ENCODE measurements at regions not wholly inside any gene's neighbourhood (a gene's known extent, or its start where the extent isn't known, plus 50 kb on each side); places are given as distances from the start of the nearest gene placed in this dataset.
"Not testable (repeated sequence)": the region's sequence is repeated elsewhere in the genome, so short reads cannot be mapped to it uniquely, and the experiment has no call there.

DNA sequence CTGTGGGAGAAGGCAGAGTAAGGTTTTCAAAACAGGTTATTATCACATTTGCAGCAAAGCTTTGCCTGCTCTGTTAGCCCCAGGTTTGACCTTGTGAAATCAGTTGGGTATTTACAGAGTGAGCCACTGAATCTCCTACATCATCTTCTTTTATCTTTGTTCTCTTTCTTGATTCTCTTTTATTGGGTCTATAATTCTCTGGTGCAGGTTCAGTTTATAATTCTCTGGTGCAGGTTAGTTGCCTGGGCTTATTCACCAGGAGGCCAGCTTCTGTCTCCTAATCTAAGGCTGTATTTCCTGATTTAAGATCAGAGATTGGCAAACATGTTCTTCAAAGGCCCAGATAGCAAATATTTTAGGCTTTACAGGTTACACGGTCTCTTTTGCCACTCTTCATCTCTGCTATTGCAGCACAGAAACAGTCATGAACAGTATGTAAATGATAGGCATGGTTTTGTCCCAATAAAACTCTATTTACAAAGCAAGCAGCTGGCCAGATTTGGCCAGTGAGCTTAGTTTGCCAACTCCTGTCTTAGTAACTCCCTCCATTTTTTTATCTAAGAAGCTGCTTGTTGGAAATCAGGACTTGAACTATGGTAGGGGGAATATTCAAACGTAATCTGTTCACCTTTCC is 205.0 kb upstream of the RIMS1 start:
- no peak overlapping the region for H3K4me3 ChIP-seq
- intact Hi-C loops (cut with DNase I): no loop called here
- no peaks in the 10 kb centered on the region for H3K27me3 ChIP-seq
- DNase-seq: no peak
- no peaks in the 10 kb centered on the region for H3K36me3 ChIP-seq (replicated peaks in 1 of 2)
- no peak overlapping the region for H3K27ac ChIP-seq
- no peaks in the 10 kb centered on the region for H3K9me3 ChIP-seq (replicated peaks in 1 of 3)
- WGBS, 4 donors: 66 to 80% (median 73%) methylated on average over 2 of the region's 2 CpGs
- TF ChIP-seq, protein P1, sequence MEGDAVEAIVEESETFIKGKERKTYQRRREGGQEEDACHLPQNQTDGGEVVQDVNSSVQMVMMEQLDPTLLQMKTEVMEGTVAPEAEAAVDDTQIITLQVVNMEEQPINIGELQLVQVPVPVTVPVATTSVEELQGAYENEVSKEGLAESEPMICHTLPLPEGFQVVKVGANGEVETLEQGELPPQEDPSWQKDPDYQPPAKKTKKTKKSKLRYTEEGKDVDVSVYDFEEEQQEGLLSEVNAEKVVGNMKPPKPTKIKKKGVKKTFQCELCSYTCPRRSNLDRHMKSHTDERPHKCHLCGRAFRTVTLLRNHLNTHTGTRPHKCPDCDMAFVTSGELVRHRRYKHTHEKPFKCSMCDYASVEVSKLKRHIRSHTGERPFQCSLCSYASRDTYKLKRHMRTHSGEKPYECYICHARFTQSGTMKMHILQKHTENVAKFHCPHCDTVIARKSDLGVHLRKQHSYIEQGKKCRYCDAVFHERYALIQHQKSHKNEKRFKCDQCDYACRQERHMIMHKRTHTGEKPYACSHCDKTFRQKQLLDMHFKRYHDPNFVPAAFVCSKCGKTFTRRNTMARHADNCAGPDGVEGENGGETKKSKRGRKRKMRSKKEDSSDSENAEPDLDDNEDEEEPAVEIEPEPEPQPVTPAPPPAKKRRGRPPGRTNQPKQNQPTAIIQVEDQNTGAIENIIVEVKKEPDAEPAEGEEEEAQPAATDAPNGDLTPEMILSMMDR (IDR thresholded peaks at IDR 0.05): no peak
- no peak for TF ChIP-seq POLR2A (IDR thresholded peaks at IDR 0.05)
- no peaks in the 10 kb centered on the region for H3K4me1 ChIP-seq (replicated peaks in 1 of 2)

DNA sequence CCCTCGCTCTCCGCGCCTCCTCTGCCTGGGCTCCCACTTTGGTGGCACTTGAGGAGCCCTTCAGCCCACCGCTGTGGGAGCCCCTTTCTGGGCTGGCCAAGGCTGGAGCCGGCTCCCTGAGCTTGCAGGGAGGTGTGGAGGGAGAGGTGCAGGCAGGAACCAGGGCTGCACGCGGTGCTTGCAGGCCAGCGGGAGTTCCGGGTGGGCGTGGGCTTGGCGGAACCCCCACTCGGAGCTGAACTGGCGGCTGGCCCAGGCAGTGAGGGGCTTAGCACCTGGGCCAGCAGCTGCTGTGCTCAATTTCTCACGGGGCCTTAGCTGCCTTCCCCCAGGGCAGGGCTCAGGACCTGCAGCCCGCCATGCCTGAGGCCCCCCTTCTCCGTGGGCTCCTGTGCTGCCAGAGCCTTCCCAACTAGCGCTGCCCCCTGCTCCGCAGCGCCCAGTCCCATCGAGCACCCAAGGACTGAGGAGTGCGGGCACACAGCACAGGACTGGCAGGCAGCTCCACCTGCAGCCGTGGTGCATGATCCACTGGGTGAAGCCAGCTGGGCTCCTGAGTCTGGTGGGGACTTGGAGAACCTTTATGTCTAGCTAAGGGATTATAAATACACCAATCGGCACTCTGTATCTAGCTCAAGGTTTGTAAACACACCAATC is 200.2 kb upstream of the RIMS1 start:
- intact Hi-C loops (cut with DNase I): not testable (repeated sequence)
- 80 to 93% (median 86%) methylated on average over 5 to 23 of the region's 23 CpGs for WGBS, 4 donors

DNA sequence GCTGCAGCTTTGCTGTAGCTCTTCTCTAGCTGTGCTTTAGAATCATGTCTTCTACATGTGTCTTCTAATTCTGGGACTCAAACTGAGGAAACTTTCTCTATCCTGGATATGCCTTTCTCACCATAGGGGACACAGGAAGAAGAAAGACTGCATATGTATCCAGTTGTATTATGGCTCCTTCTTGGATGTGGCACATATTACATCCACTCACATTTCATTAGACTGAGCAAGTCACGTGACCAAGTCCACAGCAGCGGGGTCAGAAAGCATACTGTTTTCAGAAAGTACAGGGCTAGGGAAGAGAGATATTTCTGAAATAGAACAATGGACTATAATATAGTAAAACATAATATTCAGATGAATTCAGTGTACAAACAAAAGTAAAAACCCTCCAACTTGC is 187.6 kb upstream of the RIMS1 start:
- H3K36me3 ChIP-seq (replicated peaks in 1 of 2): no peaks in the 10 kb centered on the region
- H3K4me1 ChIP-seq (replicated peaks in 1 of 2): no peaks in the 10 kb centered on the region
- intact Hi-C loops (cut with DNase I): no loop called here
- H3K4me3 ChIP-seq: no peak overlapping the region
- no peak overlapping the region for H3K27ac ChIP-seq
- no peak for DNase-seq
- H3K9me3 ChIP-seq (replicated peaks in 1 of 3): no peaks in the 10 kb centered on the region
- WGBS, 4 donors: 73 to 95% (median 74%) methylated on average over 2 of the region's 2 CpGs
- H3K27me3 ChIP-seq: no peaks in the 10 kb centered on the region
- TF ChIP-seq POLR2A (IDR thresholded peaks at IDR 0.05): no peak
- TF ChIP-seq, protein P1 (IDR thresholded peaks at IDR 0.05): no peak

More for the DNA sequence above, 200.2 kb upstream of the RIMS1 start:
- not testable (repeated sequence) for H3K4me3 ChIP-seq; H3K4me1 ChIP-seq (replicated peaks in 1 of 2); H3K9me3 ChIP-seq (replicated peaks in 1 of 3); H3K36me3 ChIP-seq (replicated peaks in 1 of 2); DNase-seq; H3K27ac ChIP-seq; H3K27me3 ChIP-seq

DNA sequence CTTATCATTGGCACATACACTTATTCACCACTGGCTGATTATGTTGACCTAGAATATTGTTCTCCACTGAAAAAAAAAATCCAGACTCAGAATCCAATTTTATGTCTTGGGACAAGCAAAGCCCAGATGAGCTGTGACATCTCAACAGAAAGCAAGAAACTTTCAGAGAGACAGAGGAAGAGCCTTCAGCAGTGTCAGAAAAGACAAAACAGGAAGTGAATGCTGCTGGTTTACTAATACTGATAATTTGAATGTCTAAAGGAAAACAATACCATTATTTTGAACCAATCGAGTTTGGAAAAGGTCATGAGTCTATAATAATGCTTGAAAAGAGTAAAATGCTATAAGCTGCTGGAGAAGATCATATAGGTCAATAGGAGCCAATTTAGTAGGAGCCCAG is 179.8 kb upstream of the RIMS1 start:
- H3K36me3 ChIP-seq (replicated peaks in 1 of 2): no peaks in the 10 kb centered on the region
- 17 to 23% (median 21%) methylated on average over 1 of the region's 1 CpG for WGBS, 4 donors
- no peak overlapping the region for H3K4me3 ChIP-seq
- TF ChIP-seq, protein P1 (IDR thresholded peaks at IDR 0.05): no peak
- no peak for TF ChIP-seq POLR2A (IDR thresholded peaks at IDR 0.05)
- no peak for DNase-seq
- H3K27ac ChIP-seq: no peak overlapping the region
- no peaks in the 10 kb centered on the region for H3K27me3 ChIP-seq
- intact Hi-C loops (cut with DNase I): no loop called here
- no peaks in the 10 kb centered on the region for H3K9me3 ChIP-seq (replicated peaks in 1 of 3)
- no peaks in the 10 kb centered on the region for H3K4me1 ChIP-seq (replicated peaks in 1 of 2)

DNA sequence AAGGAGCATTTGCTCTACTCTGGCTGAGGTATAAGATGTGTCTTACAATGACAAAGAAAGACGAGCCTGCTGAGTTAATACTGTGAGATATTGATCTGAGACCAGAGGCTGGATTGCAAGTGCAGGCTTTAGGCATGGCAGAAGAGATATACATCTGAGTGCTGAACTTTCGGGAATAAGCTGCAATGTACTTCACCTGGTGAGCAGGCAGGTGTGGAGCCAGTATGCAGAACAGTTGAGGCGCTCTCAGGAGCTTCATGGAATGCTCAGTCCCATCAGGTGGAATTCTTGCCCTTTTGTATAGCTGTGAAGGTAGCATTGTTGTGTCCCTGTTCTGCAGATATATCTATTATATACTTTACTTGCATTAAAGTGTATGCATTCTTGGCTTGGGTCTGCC is 179.3 kb upstream of the RIMS1 start:
- H3K4me1 ChIP-seq (replicated peaks in 1 of 2): no peaks in the 10 kb centered on the region
- 52 to 64% (median 57%) methylated on average over 3 of the region's 3 CpGs for WGBS, 4 donors
- TF ChIP-seq POLR2A (IDR thresholded peaks at IDR 0.05): no peak
- TF ChIP-seq, protein P1 (IDR thresholded peaks at IDR 0.05): no peak
- no peaks in the 10 kb centered on the region for H3K36me3 ChIP-seq (replicated peaks in 1 of 2)
- no peak overlapping the region for H3K27ac ChIP-seq
- H3K4me3 ChIP-seq: no peak overlapping the region
- H3K27me3 ChIP-seq: no peaks in the 10 kb centered on the region
- intact Hi-C loops (cut with DNase I): no loop called here
- no peak for DNase-seq
- H3K9me3 ChIP-seq (replicated peaks in 1 of 3): no peaks in the 10 kb centered on the region
